K562 (cell line): ENCODE measurements at regions not wholly inside any gene's neighbourhood (a gene's known extent, or its start where the extent isn't known, plus 50 kb on each side); places are given as distances from the start of the nearest gene placed in this dataset.

Source experiments
- NR1H2 ChIP-seq: sonication (generic); formaldehyde crosslinking; IDR thresholded peaks from 2 replicates; pipeline ENCODE4 v1.4.0; 2020; ENCODE audit warnings: mild to moderate bottlenecking, missing genetic modification reagents
- PCBP2 ChIP-seq: fragments of 200-400 bp; formaldehyde crosslinking; IDR thresholded peaks from 2 replicates; pipeline ENCODE4 v1.6.1; 2018; ENCODE audit warnings: low read length, low read depth, mild to moderate bottlenecking, moderate library complexity; ENCODE audit not compliant: poor library complexity, severe bottlenecking
- POLR2A ChIP-seq: fragments of 450-650 bp; conservative IDR thresholded peaks from 2 replicates; pipeline ENCODE4 v1.6.1; 2016
- POLR2AphosphoS5 ChIP-seq: IDR thresholded peaks from 2 replicates; pipeline ENCODE4 v1.6.1; 2011; ENCODE audit warnings: mild to moderate bottlenecking, low read depth, low read length, moderate library complexity; ENCODE audit not compliant: control insufficient read depth, insufficient read depth
- SMAD4 ChIP-seq: fragments of 250-450 bp; sonication (Bioruptor Pico); conservative IDR thresholded peaks from 2 replicates; pipeline ENCODE4 v1.8.0; 2021; ENCODE audit warnings: inconsistent platforms, mild to moderate bottlenecking, moderate library complexity
- TCF7 ChIP-seq: sonication (generic); IDR thresholded peaks from 2 replicates; pipeline ENCODE4 v1.6.1; 2016; ENCODE audit warnings: antibody characterized with exemption, borderline replicate concordance
- ZBTB8A ChIP-seq: fragments of 450-650 bp; IDR thresholded peaks from 2 replicates; pipeline ENCODE4 v1.6.1; 2018; ENCODE audit warnings: mild to moderate bottlenecking, moderate library complexity; ENCODE audit not compliant: partially characterized antibody
- TF ChIP-seq, protein P1 (sequence below): sonication (generic); formaldehyde crosslinking; IDR thresholded peaks from 2 replicates; pipeline ENCODE4 v1.8.1; 2023; ENCODE audit warnings: mild to moderate bottlenecking, missing genetic modification reagents
- TF ChIP-seq, protein P2 (sequence below): fragments of 250-450 bp; sonication (Bioruptor Pico); IDR thresholded peaks from 2 replicates; pipeline ENCODE4 v1.5.0; 2021
- TF ChIP-seq, protein P3 (sequence below): fragments of 250-450 bp; sonication (Bioruptor Pico); IDR thresholded peaks from 2 replicates; pipeline ENCODE4 v1.5.0; 2021; ENCODE audit warnings: mild to moderate bottlenecking, borderline replicate concordance

DNA sequence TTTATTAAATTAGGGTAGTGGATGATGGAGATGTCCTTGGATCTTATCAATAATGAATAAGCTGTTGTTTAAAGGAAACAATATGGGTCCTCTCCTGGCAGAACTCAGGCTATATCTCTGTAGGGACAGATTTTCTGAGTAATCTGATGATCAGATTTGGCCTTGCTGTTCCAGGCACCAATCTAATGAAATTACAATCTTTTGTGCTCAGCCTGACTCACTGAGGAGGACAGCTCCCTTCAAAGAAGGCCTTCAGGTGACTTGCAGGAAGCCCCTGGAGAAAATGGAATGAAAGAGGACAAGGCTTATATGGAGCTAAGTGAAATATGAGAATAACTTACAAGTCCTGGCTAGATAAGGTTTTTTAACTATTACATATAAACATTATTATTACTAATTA is 486.4 kb upstream of the SORCS1 start:
- TF ChIP-seq ZBTB8A (no peak), POLR2A (no peak), TCF7 (no peak), NR1H2 (no peak), SMAD4 (CRISPR knock-in tag) (no peak), PCBP2 (no peak), POLR2AphosphoS5 (no peak)
- TF ChIP-seq, protein P1, sequence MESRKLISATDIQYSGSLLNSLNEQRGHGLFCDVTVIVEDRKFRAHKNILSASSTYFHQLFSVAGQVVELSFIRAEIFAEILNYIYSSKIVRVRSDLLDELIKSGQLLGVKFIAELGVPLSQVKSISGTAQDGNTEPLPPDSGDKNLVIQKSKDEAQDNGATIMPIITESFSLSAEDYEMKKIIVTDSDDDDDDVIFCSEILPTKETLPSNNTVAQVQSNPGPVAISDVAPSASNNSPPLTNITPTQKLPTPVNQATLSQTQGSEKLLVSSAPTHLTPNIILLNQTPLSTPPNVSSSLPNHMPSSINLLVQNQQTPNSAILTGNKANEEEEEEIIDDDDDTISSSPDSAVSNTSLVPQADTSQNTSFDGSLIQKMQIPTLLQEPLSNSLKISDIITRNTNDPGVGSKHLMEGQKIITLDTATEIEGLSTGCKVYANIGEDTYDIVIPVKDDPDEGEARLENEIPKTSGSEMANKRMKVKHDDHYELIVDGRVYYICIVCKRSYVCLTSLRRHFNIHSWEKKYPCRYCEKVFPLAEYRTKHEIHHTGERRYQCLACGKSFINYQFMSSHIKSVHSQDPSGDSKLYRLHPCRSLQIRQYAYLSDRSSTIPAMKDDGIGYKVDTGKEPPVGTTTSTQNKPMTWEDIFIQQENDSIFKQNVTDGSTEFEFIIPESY = no peak
- TF ChIP-seq, protein P2, sequence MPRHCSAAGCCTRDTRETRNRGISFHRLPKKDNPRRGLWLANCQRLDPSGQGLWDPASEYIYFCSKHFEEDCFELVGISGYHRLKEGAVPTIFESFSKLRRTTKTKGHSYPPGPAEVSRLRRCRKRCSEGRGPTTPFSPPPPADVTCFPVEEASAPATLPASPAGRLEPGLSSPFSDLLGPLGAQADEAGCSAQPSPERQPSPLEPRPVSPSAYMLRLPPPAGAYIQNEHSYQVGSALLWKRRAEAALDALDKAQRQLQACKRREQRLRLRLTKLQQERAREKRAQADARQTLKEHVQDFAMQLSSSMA = no peak
- TF ChIP-seq, protein P3, sequence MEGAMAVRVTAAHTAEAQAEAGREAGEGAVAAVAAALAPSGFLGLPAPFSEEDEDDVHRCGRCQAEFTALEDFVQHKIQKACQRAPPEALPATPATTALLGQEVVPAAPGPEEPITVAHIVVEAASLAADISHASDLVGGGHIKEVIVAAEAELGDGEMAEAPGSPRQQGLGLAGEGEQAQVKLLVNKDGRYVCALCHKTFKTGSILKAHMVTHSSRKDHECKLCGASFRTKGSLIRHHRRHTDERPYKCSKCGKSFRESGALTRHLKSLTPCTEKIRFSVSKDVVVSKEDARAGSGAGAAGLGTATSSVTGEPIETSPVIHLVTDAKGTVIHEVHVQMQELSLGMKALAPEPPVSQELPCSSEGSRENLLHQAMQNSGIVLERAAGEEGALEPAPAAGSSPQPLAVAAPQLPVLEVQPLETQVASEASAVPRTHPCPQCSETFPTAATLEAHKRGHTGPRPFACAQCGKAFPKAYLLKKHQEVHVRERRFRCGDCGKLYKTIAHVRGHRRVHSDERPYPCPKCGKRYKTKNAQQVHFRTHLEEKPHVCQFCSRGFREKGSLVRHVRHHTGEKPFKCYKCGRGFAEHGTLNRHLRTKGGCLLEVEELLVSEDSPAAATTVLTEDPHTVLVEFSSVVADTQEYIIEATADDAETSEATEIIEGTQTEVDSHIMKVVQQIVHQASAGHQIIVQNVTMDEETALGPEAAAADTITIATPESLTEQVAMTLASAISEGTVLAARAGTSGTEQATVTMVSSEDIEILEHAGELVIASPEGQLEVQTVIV = no peak
